ENCODE measurements at regions not wholly inside any gene's neighbourhood (a gene's known extent, or its start where the extent isn't known, plus 50 kb on each side); places are given as distances from the start of the nearest gene placed in this dataset.

DNA sequence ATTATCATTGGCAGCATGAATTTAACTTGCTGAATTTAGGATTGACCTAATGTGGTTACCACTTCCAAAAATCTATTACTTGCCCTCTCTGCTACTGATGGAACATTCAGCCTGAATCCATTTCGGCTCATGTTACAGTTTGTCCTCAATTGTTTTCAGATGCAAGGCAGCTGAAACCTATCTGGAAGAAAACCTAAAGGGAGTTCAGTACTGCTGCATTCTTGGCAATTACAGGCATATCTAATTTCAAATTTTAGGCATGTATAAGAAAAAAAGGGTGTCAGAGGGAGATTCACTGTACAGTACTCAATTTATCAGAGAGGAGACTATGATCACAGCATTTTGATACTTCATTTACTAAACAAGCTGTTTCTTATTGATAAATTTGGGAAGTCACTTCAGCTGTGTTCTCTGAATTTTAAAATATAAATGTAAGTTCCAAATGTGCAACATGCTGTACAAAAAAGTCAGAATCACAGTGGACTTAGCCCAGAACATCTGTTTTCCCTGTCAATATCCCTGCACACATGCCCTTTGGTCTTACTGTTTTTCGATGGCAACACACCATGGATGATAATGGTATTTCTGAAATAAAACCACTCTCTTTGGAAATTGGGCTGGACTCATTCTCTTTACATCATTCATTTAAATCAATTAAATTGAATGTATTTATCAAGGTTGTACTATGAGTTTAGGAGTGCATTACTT, 651.6 kb upstream of the ADGRL4 start:
- H3K27me3 ChIP-seq (ENCODE audit: control insufficient read depth in 1 of 2, insufficient read depth in 1 of 2, low read length in 2 of 2), result no peaks in the 10 kb centered on the region
- H3K9ac ChIP-seq (ENCODE audit: low read length), result no peak overlapping the region
- no peak overlapping the region for H2BK120ac ChIP-seq (ENCODE audit: low read depth, low read length)
- H2BK12ac ChIP-seq (ENCODE audit: low read length in 2 of 2), result no peak overlapping the region
- no peak overlapping the region for H2BK5ac ChIP-seq (ENCODE audit: low read depth, low read length, poor library complexity, severe bottlenecking)
- H3K23ac ChIP-seq (ENCODE audit: low read length in 2 of 2), result no peak overlapping the region
- H3K27ac ChIP-seq (ENCODE audit: low read length, poor library complexity, severe bottlenecking), result no peak overlapping the region
- H3K18ac ChIP-seq (ENCODE audit: low read depth in 1 of 2, low read length in 2 of 2), result no peak overlapping the region
- WGBS, result 89% methylated on average over 1 of the region's 2 CpGs
- DNase-seq, result no peak
- no peak overlapping the region for H4K8ac ChIP-seq (ENCODE audit: low read length)
- H3K9me3 ChIP-seq (ENCODE audit: control insufficient read depth, low read length), result no peaks in the 10 kb centered on the region
- H4K91ac ChIP-seq (ENCODE audit: low read length), result no peak overlapping the region
- H2AK5ac ChIP-seq (ENCODE audit: low read length, severe bottlenecking), result no peak overlapping the region
- H3K4me1 ChIP-seq (ENCODE audit: control insufficient read depth, insufficient read depth, low read depth, low read length), result no peaks in the 10 kb centered on the region
- H3K36me3 ChIP-seq (ENCODE audit: control insufficient read depth in 1 of 2, insufficient read depth in 2 of 2, low read depth in 1 of 2, low read length in 2 of 2), result no peaks in the 10 kb centered on the region
- no peaks in the 10 kb centered on the region for H3K79me1 ChIP-seq (replicated peaks; ENCODE audit: low read length, poor library complexity, severe bottlenecking)
- H3K4me2 ChIP-seq (ENCODE audit: low read length, poor library complexity, severe bottlenecking), result no peak overlapping the region
- H3K4ac ChIP-seq (ENCODE audit: low read depth in 1 of 2, low read length in 2 of 2), result no peak overlapping the region
- no peak overlapping the region for H2AFZ ChIP-seq (ENCODE audit: low read depth, low read length)
- H2BK15ac ChIP-seq (ENCODE audit: low read depth, poor library complexity, severe bottlenecking), result no peak overlapping the region
- no peak overlapping the region for H3K4me3 ChIP-seq (ENCODE audit: insufficient read depth in 1 of 2, low read depth in 1 of 2, low read length in 2 of 2)
- no peak overlapping the region for H3K14ac ChIP-seq (ENCODE audit: low read length in 2 of 2)

DNA sequence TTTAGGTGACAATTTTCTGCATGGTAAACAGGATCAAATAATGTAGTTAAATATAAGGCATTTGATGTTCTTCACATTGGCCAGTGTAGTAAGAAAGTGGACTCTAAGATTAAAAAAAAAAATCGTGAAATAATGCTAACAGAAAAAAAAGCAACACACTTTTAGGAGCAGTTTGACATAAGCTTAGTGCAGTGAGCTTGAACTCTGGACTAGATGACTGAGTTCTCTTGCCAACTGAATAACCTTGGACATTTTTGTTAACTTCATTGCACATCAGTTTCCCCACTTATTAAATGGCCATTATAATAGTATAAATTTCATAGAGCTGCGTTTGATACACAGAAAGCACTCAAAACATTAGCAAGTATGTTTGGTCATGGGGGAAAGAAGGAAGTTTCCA, 649.3 kb upstream of the ADGRL4 start:
- Histone ChIP-seq H3K9ac (ENCODE audit: low read length) (no peak overlapping the region), H4K8ac (ENCODE audit: low read length) (no peak overlapping the region), H3K79me1 (replicated peaks; ENCODE audit: low read length, poor library complexity, severe bottlenecking) (no peaks in the 10 kb centered on the region), H3K4me1 (ENCODE audit: control insufficient read depth, insufficient read depth, low read depth, low read length) (no peaks in the 10 kb centered on the region), H2BK5ac (ENCODE audit: low read depth, low read length, poor library complexity, severe bottlenecking) (no peak overlapping the region), H4K91ac (ENCODE audit: low read length) (no peak overlapping the region), H2BK15ac (ENCODE audit: low read depth, poor library complexity, severe bottlenecking) (no peak overlapping the region), H2AFZ (ENCODE audit: low read depth, low read length) (no peak overlapping the region), H2AK5ac (ENCODE audit: low read length, severe bottlenecking) (no peak overlapping the region), H3K36me3 (ENCODE audit: control insufficient read depth in 1 of 2, insufficient read depth in 2 of 2, low read depth in 1 of 2, low read length in 2 of 2) (no peaks in the 10 kb centered on the region), H3K18ac (ENCODE audit: low read depth in 1 of 2, low read length in 2 of 2) (no peak overlapping the region), H3K4ac (ENCODE audit: low read depth in 1 of 2, low read length in 2 of 2) (no peak overlapping the region), H3K27me3 (ENCODE audit: control insufficient read depth in 1 of 2, insufficient read depth in 1 of 2, low read length in 2 of 2) (no peaks in the 10 kb centered on the region), H3K14ac (ENCODE audit: low read length in 2 of 2) (no peak overlapping the region), H3K9me3 (ENCODE audit: control insufficient read depth, low read length) (no peaks in the 10 kb centered on the region), H3K4me2 (ENCODE audit: low read length, poor library complexity, severe bottlenecking) (no peak overlapping the region), H3K4me3 (ENCODE audit: insufficient read depth in 1 of 2, low read depth in 1 of 2, low read length in 2 of 2) (no peak overlapping the region), H2BK12ac (ENCODE audit: low read length in 2 of 2) (no peak overlapping the region), H3K23ac (ENCODE audit: low read length in 2 of 2) (no peak overlapping the region), H2BK120ac (ENCODE audit: low read depth, low read length) (no peak overlapping the region), H3K27ac (ENCODE audit: low read length, poor library complexity, severe bottlenecking) (no peak overlapping the region)
- no peak for DNase-seq
- WGBS, result 88% methylated on average over 1 of the region's 2 CpGs

DNA sequence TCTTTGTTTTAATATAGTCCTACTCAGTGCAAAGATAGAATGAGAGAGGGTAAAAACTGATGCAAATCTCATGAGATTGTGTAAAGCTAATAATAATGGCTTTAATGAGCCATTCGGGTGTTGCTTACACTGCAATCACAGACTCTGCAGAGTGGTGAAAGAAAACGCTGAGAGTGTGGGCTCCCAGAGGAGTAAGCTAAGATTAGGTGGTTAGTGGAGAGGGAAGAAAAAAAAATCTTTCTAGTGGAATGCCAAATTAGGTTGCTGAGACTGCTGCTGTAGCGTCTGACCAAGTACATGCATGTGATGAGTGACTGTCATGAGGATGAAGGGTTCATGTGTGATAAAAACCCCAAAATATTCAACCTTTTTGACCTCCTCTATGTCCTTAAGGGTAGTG, 645.9 kb upstream of the ADGRL4 start:
- DNase-seq, result no peak
- H3K23ac ChIP-seq (ENCODE audit: low read length in 2 of 2), result no peak overlapping the region
- no peaks in the 10 kb centered on the region for H3K79me1 ChIP-seq (replicated peaks; ENCODE audit: low read length, poor library complexity, severe bottlenecking)
- no peak overlapping the region for H3K27ac ChIP-seq (ENCODE audit: low read length, poor library complexity, severe bottlenecking)
- H4K91ac ChIP-seq (ENCODE audit: low read length), result no peak overlapping the region
- no peak overlapping the region for H3K9ac ChIP-seq (ENCODE audit: low read length)
- H3K18ac ChIP-seq (ENCODE audit: low read depth in 1 of 2, low read length in 2 of 2), result no peak overlapping the region
- H3K9me3 ChIP-seq (ENCODE audit: control insufficient read depth, low read length), result no peaks in the 10 kb centered on the region
- H3K4ac ChIP-seq (ENCODE audit: low read depth in 1 of 2, low read length in 2 of 2), result no peak overlapping the region
- no peak overlapping the region for H4K8ac ChIP-seq (ENCODE audit: low read length)
- 60% methylated on average over 3 of the region's 3 CpGs for WGBS
- no peak overlapping the region for H2BK12ac ChIP-seq (ENCODE audit: low read length in 2 of 2)
- no peak overlapping the region for H3K4me3 ChIP-seq (ENCODE audit: insufficient read depth in 1 of 2, low read depth in 1 of 2, low read length in 2 of 2)
- no peak overlapping the region for H2AFZ ChIP-seq (ENCODE audit: low read depth, low read length)
- no peaks in the 10 kb centered on the region for H3K4me1 ChIP-seq (ENCODE audit: control insufficient read depth, insufficient read depth, low read depth, low read length)
- H2BK15ac ChIP-seq (ENCODE audit: low read depth, poor library complexity, severe bottlenecking), result no peak overlapping the region
- H2AK5ac ChIP-seq (ENCODE audit: low read length, severe bottlenecking), result no peak overlapping the region
- no peak overlapping the region for H3K14ac ChIP-seq (ENCODE audit: low read length in 2 of 2)
- no peak overlapping the region for H2BK120ac ChIP-seq (ENCODE audit: low read depth, low read length)
- no peak overlapping the region for H2BK5ac ChIP-seq (ENCODE audit: low read depth, low read length, poor library complexity, severe bottlenecking)
- H3K4me2 ChIP-seq (ENCODE audit: low read length, poor library complexity, severe bottlenecking), result no peak overlapping the region
- no peaks in the 10 kb centered on the region for H3K36me3 ChIP-seq (ENCODE audit: control insufficient read depth in 1 of 2, insufficient read depth in 2 of 2, low read depth in 1 of 2, low read length in 2 of 2)
- no peaks in the 10 kb centered on the region for H3K27me3 ChIP-seq (ENCODE audit: control insufficient read depth in 1 of 2, insufficient read depth in 1 of 2, low read length in 2 of 2)

DNA sequence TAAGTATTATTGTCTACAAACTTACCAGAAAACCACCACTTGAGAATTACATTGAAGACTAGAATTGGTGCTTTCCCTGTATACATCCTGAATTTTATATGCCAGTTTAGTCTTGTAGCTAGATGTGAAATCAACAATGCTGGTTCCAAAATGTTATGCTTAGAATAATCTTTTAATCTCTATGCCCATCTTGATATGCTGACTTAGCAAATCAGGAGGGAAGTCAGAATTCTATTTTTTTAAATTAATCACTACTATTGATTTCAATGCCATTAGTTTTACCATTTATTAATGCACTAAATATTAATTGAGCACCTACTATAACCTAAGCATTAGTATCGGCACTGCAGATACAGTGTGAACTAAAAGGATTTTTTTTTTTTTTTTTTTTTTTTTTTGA, 641.6 kb upstream of the ADGRL4 start:
- H2BK15ac ChIP-seq (ENCODE audit: low read depth, poor library complexity, severe bottlenecking), result no peak overlapping the region
- H3K79me1 ChIP-seq (replicated peaks; ENCODE audit: low read length, poor library complexity, severe bottlenecking), result no peaks in the 10 kb centered on the region
- no peak overlapping the region for H4K8ac ChIP-seq (ENCODE audit: low read length)
- H3K36me3 ChIP-seq (ENCODE audit: control insufficient read depth in 1 of 2, insufficient read depth in 2 of 2, low read depth in 1 of 2, low read length in 2 of 2), result no peaks in the 10 kb centered on the region
- no peak overlapping the region for H3K4ac ChIP-seq (ENCODE audit: low read depth in 1 of 2, low read length in 2 of 2)
- no peaks in the 10 kb centered on the region for H3K9me3 ChIP-seq (ENCODE audit: control insufficient read depth, low read length)
- no peak overlapping the region for H2BK12ac ChIP-seq (ENCODE audit: low read length in 2 of 2)
- H3K4me3 ChIP-seq (ENCODE audit: insufficient read depth in 1 of 2, low read depth in 1 of 2, low read length in 2 of 2), result no peak overlapping the region
- no peak overlapping the region for H2BK120ac ChIP-seq (ENCODE audit: low read depth, low read length)
- no peak overlapping the region for H3K23ac ChIP-seq (ENCODE audit: low read length in 2 of 2)
- H3K4me1 ChIP-seq (ENCODE audit: control insufficient read depth, insufficient read depth, low read depth, low read length), result no peaks in the 10 kb centered on the region
- H3K27ac ChIP-seq (ENCODE audit: low read length, poor library complexity, severe bottlenecking), result no peak overlapping the region
- H2AFZ ChIP-seq (ENCODE audit: low read depth, low read length), result no peak overlapping the region
- H3K18ac ChIP-seq (ENCODE audit: low read depth in 1 of 2, low read length in 2 of 2), result no peak overlapping the region
- no peaks in the 10 kb centered on the region for H3K27me3 ChIP-seq (ENCODE audit: control insufficient read depth in 1 of 2, insufficient read depth in 1 of 2, low read length in 2 of 2)
- no peak overlapping the region for H4K91ac ChIP-seq (ENCODE audit: low read length)
- H2AK5ac ChIP-seq (ENCODE audit: low read length, severe bottlenecking), result no peak overlapping the region
- no peak for DNase-seq
- no peak overlapping the region for H3K14ac ChIP-seq (ENCODE audit: low read length in 2 of 2)
- H3K9ac ChIP-seq (ENCODE audit: low read length), result no peak overlapping the region
- no CpG with 5 or more reads among the region's 1 CpG for WGBS
- H3K4me2 ChIP-seq (ENCODE audit: low read length, poor library complexity, severe bottlenecking), result no peak overlapping the region
- H2BK5ac ChIP-seq (ENCODE audit: low read depth, low read length, poor library complexity, severe bottlenecking), result no peak overlapping the region

Measured in mesenchymal stem cell (in vitro differentiated cells and primary cell).